Lower lobe of right lung (tissue), 2 donors: ENCODE measurements at regions not wholly inside any gene's neighbourhood (a gene's known extent, or its start where the extent isn't known, plus 50 kb on each side); places are given as distances from the start of the nearest gene placed in this dataset.

ENCODE experiments used
- ATAC-seq, 2 donors: fragments of 200-7000 bp; cut with Tn5 transposase; one replicate each; pipeline ENCODE4 v1.9.1; 2020 to 2022; ENCODE audit warnings: mild to moderate bottlenecking in 2 of 2, moderate library complexity in 2 of 2
- DNase-seq: peaks from one replicate; pipeline ENCODE4 v3.0.0-alpha.2; 2020
- H3K27ac ChIP-seq: fragments of 200-600 bp; one replicate; pipeline ENCODE4 v1.8.0; 2022
- H3K27me3 ChIP-seq: fragments of 200-600 bp; one replicate; pipeline ENCODE4 v1.8.0; 2022; ENCODE audit warnings: low read depth
- H3K36me3 ChIP-seq: fragments of 200-600 bp; one replicate; pipeline ENCODE4 v1.8.0; 2022; ENCODE audit warnings: mild to moderate bottlenecking
- H3K4me1 ChIP-seq: fragments of 200-600 bp; one replicate; pipeline ENCODE4 v1.8.0; 2022
- H3K4me3 ChIP-seq: fragments of 200-600 bp; one replicate; pipeline ENCODE4 v1.8.0; 2022; ENCODE audit warnings: mild to moderate bottlenecking
- H3K9me3 ChIP-seq: fragments of 200-600 bp; one replicate; pipeline ENCODE4 v1.8.0; 2022
- intact Hi-C: fragments of 100-400 bp; cut with DNase I; formaldehyde crosslinking; loops from one replicate; pipeline ENCODE4 v1.11.0; 2022
- TF ChIP-seq, protein P1 (sequence below): fragments of 200-600 bp; IDR thresholded peaks from one replicate; pipeline ENCODE4 v1.8.0; 2022; ENCODE audit warnings: antibody characterized with exemption, mild to moderate bottlenecking
- donor health status: DM: no; HTN: yes; CAD: no; lungs with severe emphysema.

GRCh38 chr10:130364631-130365411 lies 228.6 kb downstream of the GLRX3 start:
- no peak overlapping the region for H3K27ac ChIP-seq
- no peak overlapping the region for H3K4me3 ChIP-seq
- no peaks in the 10 kb centered on the region for H3K27me3 ChIP-seq
- no peak for ATAC-seq
- no peaks in the 10 kb centered on the region for H3K4me1 ChIP-seq
- no peaks in the 10 kb centered on the region for H3K9me3 ChIP-seq
- H3K36me3 ChIP-seq, result no peaks in the 10 kb centered on the region
- TF ChIP-seq, protein P1, sequence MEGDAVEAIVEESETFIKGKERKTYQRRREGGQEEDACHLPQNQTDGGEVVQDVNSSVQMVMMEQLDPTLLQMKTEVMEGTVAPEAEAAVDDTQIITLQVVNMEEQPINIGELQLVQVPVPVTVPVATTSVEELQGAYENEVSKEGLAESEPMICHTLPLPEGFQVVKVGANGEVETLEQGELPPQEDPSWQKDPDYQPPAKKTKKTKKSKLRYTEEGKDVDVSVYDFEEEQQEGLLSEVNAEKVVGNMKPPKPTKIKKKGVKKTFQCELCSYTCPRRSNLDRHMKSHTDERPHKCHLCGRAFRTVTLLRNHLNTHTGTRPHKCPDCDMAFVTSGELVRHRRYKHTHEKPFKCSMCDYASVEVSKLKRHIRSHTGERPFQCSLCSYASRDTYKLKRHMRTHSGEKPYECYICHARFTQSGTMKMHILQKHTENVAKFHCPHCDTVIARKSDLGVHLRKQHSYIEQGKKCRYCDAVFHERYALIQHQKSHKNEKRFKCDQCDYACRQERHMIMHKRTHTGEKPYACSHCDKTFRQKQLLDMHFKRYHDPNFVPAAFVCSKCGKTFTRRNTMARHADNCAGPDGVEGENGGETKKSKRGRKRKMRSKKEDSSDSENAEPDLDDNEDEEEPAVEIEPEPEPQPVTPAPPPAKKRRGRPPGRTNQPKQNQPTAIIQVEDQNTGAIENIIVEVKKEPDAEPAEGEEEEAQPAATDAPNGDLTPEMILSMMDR, result no peak
- no peak for DNase-seq
- intact Hi-C loops, result no loop called here

DNA sequence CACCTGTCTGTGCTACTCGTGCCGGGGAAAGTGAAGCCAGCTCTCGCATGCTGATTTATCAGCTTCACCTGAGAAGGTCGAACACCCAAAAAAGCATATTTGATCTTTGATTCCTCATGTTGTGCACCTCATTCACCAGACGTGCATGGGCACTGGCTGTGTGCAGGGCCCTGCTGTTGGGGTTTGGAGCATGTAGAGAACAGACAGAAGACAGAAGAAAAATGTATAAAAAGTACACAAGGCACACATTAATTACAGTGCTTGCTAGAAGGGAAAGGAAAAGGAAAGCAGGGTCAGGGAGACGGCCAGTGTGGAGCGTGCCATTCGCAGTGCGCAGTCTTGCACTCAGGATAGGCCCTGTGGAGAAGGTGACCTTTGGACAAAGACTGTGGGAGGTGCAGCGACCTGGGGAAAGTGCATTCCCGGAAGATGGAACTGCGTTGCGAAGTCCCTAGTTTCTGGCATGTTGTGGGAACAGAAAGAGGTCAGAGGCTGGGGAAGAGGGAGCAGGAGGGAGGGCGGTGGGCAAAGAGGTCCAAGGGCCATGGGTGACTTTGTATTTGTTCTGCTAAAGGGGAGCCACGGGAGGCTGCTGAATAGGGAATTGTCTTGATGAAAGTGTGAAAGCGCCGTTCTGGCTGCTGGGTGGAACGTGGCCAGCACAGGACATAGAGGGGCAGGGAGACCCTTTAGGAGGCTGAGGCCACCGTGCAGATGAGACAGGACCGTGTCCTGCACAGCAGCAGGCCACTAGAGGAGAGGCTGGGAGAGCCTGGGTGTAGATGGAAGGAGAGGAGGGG lies 232.8 kb downstream of the GLRX3 start:
- H3K27ac ChIP-seq, result no peak overlapping the region
- TF ChIP-seq, protein P1, result no peak

GRCh38 chr10:130369645-130370381 lies 233.6 kb downstream of the GLRX3 start:
- H3K27me3 ChIP-seq, result no peaks in the 10 kb centered on the region
- H3K4me1 ChIP-seq, result no peaks in the 10 kb centered on the region
- no peak overlapping the region for H3K4me3 ChIP-seq
- TF ChIP-seq, protein P1, result no peak
- no peaks in the 10 kb centered on the region for H3K36me3 ChIP-seq
- H3K27ac ChIP-seq, result no peak overlapping the region
- ATAC-seq (no peak), DNase-seq (no peak)
- intact Hi-C loops, result no loop called here
- no peaks in the 10 kb centered on the region for H3K9me3 ChIP-seq

More for the DNA sequence above, 232.8 kb downstream of the GLRX3 start:
- no peaks in the 10 kb centered on the region for H3K4me1 ChIP-seq
- DNase-seq, result no peak
- no peaks in the 10 kb centered on the region for H3K27me3 ChIP-seq
- H3K9me3 ChIP-seq, result no peaks in the 10 kb centered on the region
- no peaks in the 10 kb centered on the region for H3K36me3 ChIP-seq
- intact Hi-C loops, result no loop called here
- no peak for ATAC-seq
- H3K4me3 ChIP-seq, result no peak overlapping the region

GRCh38 chr10:130370721-130371120 lies 234.5 kb downstream of the GLRX3 start:
- no peaks in the 10 kb centered on the region for H3K9me3 ChIP-seq
- no peak overlapping the region for H3K27ac ChIP-seq
- ATAC-seq, result no peak
- no peak overlapping the region for H3K4me3 ChIP-seq
- H3K4me1 ChIP-seq, result no peaks in the 10 kb centered on the region
- no peak for DNase-seq
- no peaks in the 10 kb centered on the region for H3K36me3 ChIP-seq
- intact Hi-C loops, result no loop called here
- H3K27me3 ChIP-seq, result no peaks in the 10 kb centered on the region
- TF ChIP-seq, protein P1, result no peak

- Histone ChIP-seq H3K27me3 (no peaks in the 10 kb centered on the region), H3K4me3 (no peak overlapping the region), H3K4me1 (no peaks in the 10 kb centered on the region), H3K9me3 (no peaks in the 10 kb centered on the region), H3K27ac (no peak overlapping the region), H3K36me3 (no peaks in the 10 kb centered on the region)
- ATAC-seq (no peak), DNase-seq (no peak)
- TF ChIP-seq, protein P1, result no peak
- intact Hi-C loops, result no loop called here
Observed at GRCh38 chr10:130371156-130371555, 235.0 kb downstream of the GLRX3 start.
